Mesodermal cell (in vitro differentiated cells): ENCODE measurements at regions not wholly inside any gene's neighbourhood (a gene's known extent, or its start where the extent isn't known, plus 50 kb on each side); places are given as distances from the start of the nearest gene placed in this dataset.
"Not testable (repeated sequence)": the region's sequence is repeated elsewhere in the genome, so short reads cannot be mapped to it uniquely, and the experiment has no call there.

ENCODE experiments used
- H3K27ac ChIP-seq: 2 replicates; pipeline ENCODE4 v1.7.0; 2013; ENCODE audit warnings: mild to moderate bottlenecking, low read depth, low read length, moderate library complexity; ENCODE audit not compliant: severe bottlenecking
- H3K36me3 ChIP-seq: 2 replicates; pipeline ENCODE4 v1.7.1; 2013; ENCODE audit warnings: mild to moderate bottlenecking, low read length, moderate library complexity; ENCODE audit not compliant: control insufficient read depth, insufficient read depth
- H3K4me1 ChIP-seq: one replicate; pipeline ENCODE4 v1.7.1; 2013; ENCODE audit warnings: mild to moderate bottlenecking, low read length; ENCODE audit not compliant: insufficient read depth, control insufficient read depth, poor library complexity, severe bottlenecking
- H3K4me3 ChIP-seq: 2 replicates; pipeline ENCODE4 v1.7.0; 2013; ENCODE audit warnings: low read length, control low read depth, mild to moderate bottlenecking; ENCODE audit not compliant: insufficient read depth, poor library complexity, severe bottlenecking; ENCODE audit errors: extremely low read depth
- H3K9me3 ChIP-seq: 2 replicates; pipeline ENCODE4 v1.7.1; 2013; ENCODE audit warnings: mild to moderate bottlenecking, low read length, moderate library complexity; ENCODE audit not compliant: control insufficient read depth
- WGBS, 2 experiments: methylation state at CpG; one replicate each; pipeline ENCODE4 v1.1.5; 2013; ENCODE audit warnings: missing lambda C conversion rate in 2 of 2; ENCODE audit not compliant: insufficient coverage in 2 of 2; 5-methylcytosine and 5-hydroxymethylcytosine counted together

DNA sequence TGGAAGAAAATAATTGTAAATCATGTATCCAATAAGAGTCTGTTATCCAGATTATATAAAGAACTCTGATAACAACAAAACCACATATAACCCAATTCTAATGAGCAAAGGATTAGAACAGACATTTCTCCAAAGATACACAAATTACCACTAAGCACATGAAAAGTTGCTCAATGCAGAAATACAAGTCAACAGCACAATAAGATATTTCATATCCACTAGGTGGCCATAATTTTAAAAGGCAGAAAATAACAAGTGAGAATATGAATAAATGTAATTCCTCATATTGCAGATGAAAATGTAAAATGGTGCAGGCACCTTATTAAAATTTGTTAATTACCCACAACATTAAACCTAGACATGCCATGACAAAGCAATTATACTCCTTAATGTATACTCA is 73.9 kb upstream of the ZCCHC13 start:
- no peak overlapping the region for H3K4me3 ChIP-seq
- H3K4me1 ChIP-seq, result no peaks in the 10 kb centered on the region
- H3K9me3 ChIP-seq, result no peaks in the 10 kb centered on the region

DNA sequence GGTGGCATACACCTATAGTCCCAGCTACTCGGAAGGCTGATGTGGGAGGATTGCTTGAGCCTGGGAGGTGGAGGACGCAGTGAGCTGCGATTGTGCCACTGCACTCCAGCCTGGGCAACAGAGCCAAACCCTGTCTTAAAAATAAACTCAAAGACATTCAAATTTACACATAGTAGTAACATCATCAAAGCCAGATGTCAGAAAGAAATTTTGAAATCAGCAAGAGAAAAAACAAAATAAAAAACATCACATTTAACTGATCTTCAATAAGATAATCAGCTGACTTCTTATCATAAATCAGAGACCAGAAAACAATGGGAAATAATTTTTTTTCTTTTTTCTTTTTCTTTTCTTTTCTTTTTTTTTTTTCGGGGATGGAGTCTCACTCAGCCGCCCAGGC is 78.9 kb upstream of the ZCCHC13 start:
- Histone ChIP-seq H3K4me3 (no peak overlapping the region), H3K36me3 (peaks cover 38% of the 10 kb centered on the region), H3K4me1 (no peaks in the 10 kb centered on the region), H3K9me3 (no peaks in the 10 kb centered on the region), H3K27ac (no peak overlapping the region)
- WGBS, 2 experiments, result no CpG with 5 or more reads among the region's 5 CpGs

More for the DNA sequence above, 73.9 kb upstream of the ZCCHC13 start:
- peaks cover 17% of the 10 kb centered on the region for H3K36me3 ChIP-seq
- H3K27ac ChIP-seq, result no peak overlapping the region

DNA sequence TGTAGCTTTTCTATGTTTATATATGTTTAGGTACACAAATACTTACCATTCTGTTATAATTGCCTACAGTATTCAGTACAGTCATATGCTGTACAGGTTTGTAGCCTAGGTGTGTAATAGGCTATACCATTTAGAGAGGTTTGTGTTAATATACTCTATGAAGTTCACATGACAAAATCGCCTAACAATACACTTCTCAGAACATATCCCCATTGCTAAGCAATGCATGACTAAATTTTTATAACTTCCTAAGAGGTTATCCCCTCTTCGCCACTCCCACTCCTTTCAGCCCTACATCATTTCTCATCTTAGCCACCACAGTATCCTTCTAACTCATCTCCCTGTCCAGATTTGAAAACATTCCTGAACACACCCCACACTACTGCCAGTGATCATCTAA is 83.7 kb upstream of the ZCCHC13 start:
- H3K27ac ChIP-seq, result no peak overlapping the region
- H3K36me3 ChIP-seq, result peaks cover 63% of the 10 kb centered on the region
- WGBS, 2 experiments, result 88% methylated on average over 1 of the region's 2 CpGs; no CpG with 5 or more reads in 1 of the 2 experiments
- H3K4me1 ChIP-seq, result no peaks in the 10 kb centered on the region
- no peaks in the 10 kb centered on the region for H3K9me3 ChIP-seq
- H3K4me3 ChIP-seq, result no peak overlapping the region

DNA sequence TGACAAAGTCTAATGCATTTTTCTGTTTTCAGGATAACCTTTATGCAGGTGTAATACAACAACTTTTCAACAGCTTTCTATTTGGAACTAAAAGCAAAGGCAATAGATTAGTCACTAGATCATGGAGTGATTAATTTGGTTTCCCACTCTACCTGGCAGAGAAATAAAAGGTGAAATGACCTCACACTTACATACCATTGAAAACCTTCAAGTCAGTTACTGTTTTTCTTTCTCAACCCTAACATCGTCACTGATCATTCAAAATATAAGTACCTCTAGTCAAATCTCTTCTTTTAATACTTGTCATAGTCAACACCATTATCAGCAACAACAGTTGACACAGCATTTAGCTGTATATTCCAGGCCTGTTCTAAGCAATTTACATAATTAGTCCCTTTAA is 85.1 kb upstream of the ZCCHC13 start:
- peaks cover 72% of the 10 kb centered on the region for H3K36me3 ChIP-seq
- no peaks in the 10 kb centered on the region for H3K9me3 ChIP-seq
- H3K4me1 ChIP-seq, result no peaks in the 10 kb centered on the region
- no peak overlapping the region for H3K4me3 ChIP-seq
- H3K27ac ChIP-seq, result no peak overlapping the region
- 86 to 100% methylated on average over 1 of the region's 1 CpG for WGBS, 2 experiments

DNA sequence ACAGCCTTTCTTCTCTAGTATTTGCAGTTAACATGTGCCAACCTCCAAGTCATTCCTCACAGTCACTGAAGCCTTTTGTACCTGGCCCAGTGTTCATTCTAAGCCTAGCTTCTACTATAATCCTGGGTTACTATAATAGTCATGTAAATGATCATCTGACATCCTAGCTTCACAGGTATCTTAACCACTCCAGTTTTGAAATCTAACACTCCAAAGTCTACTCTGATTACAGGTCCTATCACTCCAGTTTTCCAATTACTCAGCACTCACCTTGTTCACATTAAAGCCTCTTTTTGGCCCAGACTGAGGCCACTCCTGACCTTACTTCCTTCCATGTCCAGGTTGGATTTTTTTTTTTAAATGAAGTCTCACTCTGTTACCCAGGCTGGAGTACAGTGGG is 87.6 kb upstream of the ZCCHC13 start:
- H3K36me3 ChIP-seq, result peaks cover 73% of the 10 kb centered on the region
- no peak overlapping the region for H3K27ac ChIP-seq

DNA sequence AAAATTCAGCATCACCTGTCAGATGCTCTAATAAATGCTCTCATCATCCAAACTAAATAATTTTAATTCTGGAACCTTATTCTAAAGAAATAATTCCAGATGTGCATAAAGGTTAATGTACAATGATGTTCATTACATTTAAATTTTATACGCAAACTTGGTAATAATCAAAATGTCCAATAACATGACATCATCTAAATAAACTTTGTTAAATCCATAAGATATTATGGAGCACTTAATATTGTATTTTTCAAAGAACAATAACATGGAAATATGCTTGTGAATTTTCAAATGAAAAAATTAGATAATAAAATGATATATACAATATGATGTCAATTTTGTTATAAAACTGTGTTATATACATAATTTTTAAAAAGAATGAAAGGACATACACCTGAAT is 92.1 kb upstream of the ZCCHC13 start:
- H3K4me3 ChIP-seq, result no peak overlapping the region
- H3K9me3 ChIP-seq, result no peaks in the 10 kb centered on the region
- no CpG with 5 or more reads among the region's 1 CpG for WGBS, 2 experiments
- H3K36me3 ChIP-seq, result peaks cover 68% of the 10 kb centered on the region
- H3K27ac ChIP-seq, result no peak overlapping the region
- no peaks in the 10 kb centered on the region for H3K4me1 ChIP-seq

More for the DNA sequence above, 87.6 kb upstream of the ZCCHC13 start:
- no peaks in the 10 kb centered on the region for H3K9me3 ChIP-seq
- no peaks in the 10 kb centered on the region for H3K4me1 ChIP-seq
- H3K4me3 ChIP-seq, result no peak overlapping the region

DNA sequence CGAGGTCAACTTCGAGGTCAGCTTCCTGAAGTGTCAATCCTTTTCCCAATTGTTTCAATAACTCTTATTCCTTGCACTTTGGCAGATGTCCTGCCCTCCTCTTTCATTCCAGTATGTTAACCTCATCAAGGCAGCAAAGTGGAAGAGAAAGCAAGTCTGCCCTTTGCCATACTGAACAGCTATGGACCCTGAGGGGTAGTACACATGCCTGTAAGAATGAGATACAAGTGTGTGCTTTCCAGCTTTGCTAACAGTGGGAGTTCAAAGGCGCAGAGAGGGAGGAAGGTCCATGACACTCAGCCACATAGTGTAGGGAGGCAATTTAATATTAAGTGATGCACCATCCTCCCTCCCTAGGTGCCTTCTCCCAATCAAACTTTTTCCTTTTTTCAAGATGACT is 96.4 kb upstream of the ZCCHC13 start:
- 100% methylated on average over 2 of the region's 3 CpGs; no CpG with 5 or more reads in 1 of the 2 experiments for WGBS, 2 experiments
- Histone ChIP-seq H3K4me3 (no peak overlapping the region), H3K27ac (no peak overlapping the region), H3K9me3 (no peaks in the 10 kb centered on the region), H3K36me3 (peaks cover 60% of the 10 kb centered on the region), H3K4me1 (no peaks in the 10 kb centered on the region)

DNA sequence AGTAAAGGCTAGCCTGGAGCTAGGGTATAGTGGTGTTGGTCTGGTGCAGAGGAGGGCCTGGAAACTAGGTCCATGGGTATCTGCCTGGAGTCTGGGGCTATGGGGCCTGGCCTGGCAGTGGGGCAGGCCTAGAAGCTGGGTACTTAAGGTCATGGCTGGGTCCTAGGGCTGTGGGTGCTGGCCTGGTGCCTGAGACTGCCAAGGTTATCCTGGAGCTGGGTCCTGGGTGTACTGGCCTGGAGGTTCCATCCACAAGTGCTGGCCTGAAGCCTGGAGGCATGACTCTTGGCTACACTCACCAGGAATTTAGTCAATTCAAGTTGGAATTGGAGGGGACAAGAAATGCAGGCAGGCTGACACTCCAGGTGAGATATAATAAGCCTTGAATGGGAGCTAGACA is 108.4 kb upstream of the ZCCHC13 start:
- H3K4me1 ChIP-seq, result no peaks in the 10 kb centered on the region
- H3K27ac ChIP-seq, result no peak overlapping the region
- no peak overlapping the region for H3K4me3 ChIP-seq
- H3K9me3 ChIP-seq, result no peaks in the 10 kb centered on the region
- H3K36me3 ChIP-seq, result peaks cover 2% of the 10 kb centered on the region

DNA sequence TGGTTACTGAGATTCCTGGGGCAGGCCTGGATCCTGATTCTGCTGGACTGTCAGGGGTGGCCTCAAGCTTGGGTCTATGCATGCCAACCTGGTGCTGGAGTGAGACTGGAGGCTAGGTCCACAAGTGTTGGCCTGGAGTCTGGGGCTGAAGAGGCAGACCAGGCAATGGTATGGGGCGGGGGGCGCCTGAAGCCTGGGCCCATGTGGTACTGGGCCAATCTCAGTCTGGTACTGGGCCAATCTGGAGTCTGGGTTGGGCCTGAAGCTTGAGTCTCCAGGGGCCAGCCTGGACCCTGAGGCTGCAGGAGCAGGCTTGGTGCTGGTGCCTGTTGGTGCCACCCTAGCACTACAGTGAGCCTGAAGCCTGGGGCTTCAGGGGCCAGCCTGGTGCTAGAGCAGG is 108.9 kb upstream of the ZCCHC13 start:
- Histone ChIP-seq H3K9me3 (no peaks in the 10 kb centered on the region), H3K4me1 (no peaks in the 10 kb centered on the region), H3K27ac (no peak overlapping the region), H3K4me3 (no peak overlapping the region), H3K36me3 (peaks cover 2% of the 10 kb centered on the region)
- WGBS, 2 experiments, result 100% methylated on average over 2 of the region's 2 CpGs; no CpG with 5 or more reads in 1 of the 2 experiments

DNA sequence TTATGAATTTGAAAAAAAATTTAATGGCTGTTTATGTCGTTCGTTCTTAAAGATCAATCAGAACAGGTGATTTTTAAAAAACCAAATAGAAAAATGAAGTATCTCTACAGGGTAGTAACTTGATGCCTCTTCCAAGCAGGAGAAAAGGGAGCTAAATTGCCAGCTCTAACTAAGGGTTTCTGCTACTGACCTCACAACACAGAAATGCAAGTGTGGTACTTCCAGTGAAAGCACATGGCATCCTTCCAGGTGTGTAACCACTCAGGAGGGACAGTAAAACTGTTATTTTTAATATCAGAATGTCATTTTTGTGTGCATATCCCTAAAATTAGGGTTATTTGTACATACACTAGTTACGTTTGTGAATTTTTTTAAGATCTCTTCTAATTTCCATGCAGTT is 116.8 kb upstream of the ZCCHC13 start:
- H3K36me3 ChIP-seq, result no peaks in the 10 kb centered on the region
- WGBS, 2 experiments, result 100% methylated on average over 2 of the region's 3 CpGs; no CpG with 5 or more reads in 1 of the 2 experiments
- H3K27ac ChIP-seq, result no peak overlapping the region
- no peak overlapping the region for H3K4me3 ChIP-seq
- peaks cover 3% of the 10 kb centered on the region for H3K4me1 ChIP-seq
- H3K9me3 ChIP-seq, result no peaks in the 10 kb centered on the region

DNA sequence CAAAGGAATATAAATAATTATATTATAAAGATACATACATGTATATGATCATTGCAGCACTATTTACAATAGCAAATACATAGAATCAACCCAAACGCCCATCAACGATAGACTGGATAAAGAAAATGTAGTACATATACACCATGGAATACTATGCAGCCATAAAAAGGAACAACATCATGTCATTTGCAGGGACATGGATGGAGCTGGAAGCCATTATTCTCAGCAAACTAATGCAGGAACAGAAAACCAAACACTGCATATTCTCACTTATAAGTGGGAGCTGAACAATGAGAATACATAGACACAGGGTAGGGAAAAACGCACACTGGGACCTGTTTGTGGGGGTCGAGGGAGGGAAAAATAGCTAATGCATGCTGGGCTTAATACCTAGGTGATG is 120.9 kb upstream of the ZCCHC13 start:
- H3K4me3 ChIP-seq, H3K27ac ChIP-seq, H3K36me3 ChIP-seq, H3K4me1 ChIP-seq, H3K9me3 ChIP-seq: not testable (repeated sequence)
- WGBS, 2 experiments, result no CpG with 5 or more reads among the region's 4 CpGs

DNA sequence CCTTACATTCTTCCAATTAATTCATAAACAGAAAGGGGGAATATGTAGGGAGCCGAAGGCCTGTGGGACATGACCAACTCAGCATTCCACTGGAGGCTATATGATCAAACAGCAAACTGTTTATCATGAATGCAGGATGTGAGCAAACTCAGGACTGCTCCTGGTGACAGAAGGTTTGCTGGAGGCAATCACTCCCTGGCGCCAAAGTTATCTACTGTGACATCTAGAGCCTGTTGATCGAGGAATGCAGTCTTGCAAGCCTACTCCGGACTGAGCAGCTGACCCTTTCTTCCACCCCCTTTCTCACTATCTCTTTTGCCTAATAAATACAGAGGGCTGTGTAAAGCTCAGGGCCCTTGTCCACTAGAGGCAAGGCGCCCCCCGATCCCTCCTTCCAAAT is 122.0 kb upstream of the ZCCHC13 start:
- not testable (repeated sequence) for H3K4me1 ChIP-seq, H3K4me3 ChIP-seq, H3K9me3 ChIP-seq, H3K36me3 ChIP-seq
- WGBS, 2 experiments, result 70 to 92% methylated on average over 2 of the region's 6 CpGs
- H3K27ac ChIP-seq, result peak overlapping the region; percentile 59
